ENCODE measurements at regions not wholly inside any gene's neighbourhood (a gene's known extent, or its start where the extent isn't known, plus 50 kb on each side); places are given as distances from the start of the nearest gene placed in this dataset.

DNA sequence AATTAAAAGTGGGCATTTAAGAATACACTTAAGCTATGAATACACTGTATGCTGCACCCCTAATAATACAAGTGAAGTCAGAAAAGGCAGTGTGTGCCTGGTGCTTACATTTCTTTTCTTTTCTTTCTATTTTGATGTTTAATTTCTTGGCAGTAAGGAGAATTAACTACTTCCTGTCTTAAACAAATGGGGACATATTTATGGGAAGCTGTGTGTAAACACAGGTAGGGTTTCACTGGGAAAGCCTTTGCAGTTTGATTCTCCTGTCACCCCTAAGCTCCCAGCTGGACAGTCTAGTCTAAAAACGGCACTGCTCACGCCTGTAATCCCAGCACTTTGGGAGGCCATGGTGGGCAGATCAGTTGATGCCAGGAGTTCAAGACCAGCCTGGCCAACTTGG lies 146.0 kb downstream of the MIS18A start:
- TF ChIP-seq CTCF (IDR thresholded peaks at IDR 0.05; ENCODE audit: insufficient read depth, low read depth, low read length) (no peak), EZH2 (IDR thresholded peaks at IDR 0.05; ENCODE audit: insufficient read depth, low read length) (no peak)
